SK-N-SH (cell line): ENCODE measurements at regions not wholly inside any gene's neighbourhood (a gene's known extent, or its start where the extent isn't known, plus 50 kb on each side); places are given as distances from the start of the nearest gene placed in this dataset.

Experiments
- CTCF ChIA-PET: fragments of 300-600, 350-600 bp; formaldehyde crosslinking; extraction: SDS; loops from one replicate; lab custom pipeline; 2021; lab: Yijun Ruan, JAX
- POLR2A ChIA-PET: fragments of 350-600 bp; sonication (Branson Sonifier 250); formaldehyde crosslinking; extraction: SDS; loops from one replicate; lab custom pipeline; 2020; ENCODE audit warnings: antibody characterized with exemption, inconsistent platforms; lab: Yijun Ruan, JAX
- DNase-seq: peaks from one replicate; pipeline ENCODE4 v3.0.0; 2012
- H2AFZ ChIP-seq: fragments of 200-600 bp; sonication (generic); 2 replicates; pipeline ENCODE4 v1.8.1; 2016; ENCODE audit warnings: antibody characterized with exemption, mild to moderate bottlenecking, low read depth
- H3F3A ChIP-seq: fragments of 200-600 bp; sonication (generic); replicated peaks from 2 replicates; pipeline ENCODE3; 2016; ENCODE audit warnings: antibody characterized with exemption, mild to moderate bottlenecking; ENCODE audit not compliant: insufficient read depth
- H3K27ac ChIP-seq, 2 experiments: fragments of 200-500 bp in 1 of 2; fragments of 200-600 bp in 1 of 2; sonication (Bioruptor generic) in 1 of 2; sonication (generic), shearing (Covaris generic) in 1 of 2; 2 replicates each; pipeline versions ENCODE4 v1.5.1 to v1.6.1; 2014 to 2016; ENCODE audit warnings: low read depth in 2 of 2, inconsistent platforms in 1 of 2, low read length in 1 of 2, mild to moderate bottlenecking in 1 of 2, mixed read lengths in 1 of 2
- H3K27me3 ChIP-seq: fragments of 200-600 bp; sonication (generic), shearing (Covaris generic); 2 replicates; pipeline ENCODE4 v1.6.1; 2016; ENCODE audit warnings: mixed run types; ENCODE audit not compliant: insufficient read depth
- H3K36me3 ChIP-seq, 2 experiments: fragments of 200-500 bp in 1 of 2; fragments of 200-600 bp in 1 of 2; sonication (Bioruptor generic) in 1 of 2; sonication (generic) in 1 of 2; replicated peaks in 1 of 2; 2 replicates each; pipeline versions ENCODE3 to v1.5.1; 2014 to 2016; ENCODE audit warnings: low read length in 1 of 2, mild to moderate bottlenecking in 1 of 2; ENCODE audit not compliant: insufficient read depth in 2 of 2, control insufficient read depth in 1 of 2
- H3K4me1 ChIP-seq, 2 experiments: fragments of 200-500 bp in 1 of 2; fragments of 200-600 bp in 1 of 2; sonication (Bioruptor generic) in 1 of 2; sonication (generic), shearing (Covaris generic) in 1 of 2; 2 replicates each; pipeline versions ENCODE4 v1.5.1 to v1.6.1; 2014 to 2016; ENCODE audit warnings: low read depth in 1 of 2, low read length in 1 of 2, mixed run types in 1 of 2; ENCODE audit not compliant: insufficient read depth in 2 of 2, control insufficient read depth in 1 of 2
- H3K4me2 ChIP-seq: fragments of 200-600 bp; sonication (generic), shearing (Covaris generic); 2 replicates; pipeline ENCODE4 v1.6.1; 2017; ENCODE audit warnings: mixed run types
- H3K4me3 ChIP-seq, 2 experiments: fragments of 200-500 bp in 1 of 2; fragments of 200-600 bp in 1 of 2; sonication (Bioruptor generic) in 1 of 2; sonication (generic), shearing (Covaris generic) in 1 of 2; 2 replicates each; pipeline versions ENCODE4 v1.5.1 to v1.8.1; 2014 to 2016; ENCODE audit warnings: low read depth in 2 of 2, inconsistent platforms in 1 of 2, low read length in 1 of 2, mild to moderate bottlenecking in 1 of 2, mixed read lengths in 1 of 2, moderate library complexity in 1 of 2
- H3K79me2 ChIP-seq: fragments of 200-600 bp; sonication (generic); 2 replicates; pipeline ENCODE4 v1.8.1; 2017; ENCODE audit warnings: mild to moderate bottlenecking; ENCODE audit not compliant: insufficient read depth
- H3K9ac ChIP-seq: fragments of 200-600 bp; sonication (generic); 2 replicates; pipeline ENCODE4 v1.6.1; 2017; ENCODE audit warnings: mixed run types
- H3K9me2 ChIP-seq: fragments of 200-600 bp; sonication (generic); 2 replicates; pipeline ENCODE4 v1.6.1; 2017; ENCODE audit warnings: mixed run types
- H3K9me3 ChIP-seq: fragments of 200-600 bp; sonication (generic); 2 replicates; pipeline ENCODE4 v1.6.1; 2017; ENCODE audit warnings: mixed run types, mild to moderate bottlenecking, moderate library complexity
- H4K20me1 ChIP-seq: fragments of 200-600 bp; sonication (generic); 2 replicates; pipeline ENCODE4 v1.6.1; 2017; ENCODE audit warnings: mild to moderate bottlenecking, mixed run types; ENCODE audit not compliant: insufficient read depth
- CHD2 ChIP-seq: fragments of 150-350 bp; IDR thresholded peaks from 2 replicates; pipeline ENCODE4 v1.6.1; 2018; ENCODE audit warnings: low read length; ENCODE audit not compliant: partially characterized antibody
- EZH2phosphoT487 ChIP-seq: fragments of 200-600 bp; sonication (generic); IDR thresholded peaks from 2 replicates; pipeline ENCODE4 v1.6.1; 2017; ENCODE audit warnings: low read depth, mixed run types, mild to moderate bottlenecking, antibody characterized with exemption, moderate library complexity, borderline replicate concordance
- FOSL2 ChIP-seq: IDR thresholded peaks from 2 replicates; pipeline ENCODE4 v1.4.0; 2012; ENCODE audit warnings: low read depth, mild to moderate bottlenecking, moderate library complexity, borderline replicate concordance
- FOXM1 ChIP-seq: IDR thresholded peaks from 2 replicates; pipeline ENCODE4 v1.4.0; 2012; ENCODE audit warnings: low read depth, mild to moderate bottlenecking
- GABPA ChIP-seq: IDR thresholded peaks from 2 replicates; pipeline ENCODE4 v1.4.0; 2012; ENCODE audit warnings: low read depth, mild to moderate bottlenecking
- GATA2 ChIP-seq: sonication (generic); formaldehyde crosslinking; IDR thresholded peaks from 2 replicates; pipeline ENCODE4 v1.5.0; 2020; ENCODE audit warnings: mild to moderate bottlenecking, missing genetic modification reagents
- JUND ChIP-seq: IDR thresholded peaks from 2 replicates; pipeline ENCODE4 v1.4.0; 2012
- MXI1 ChIP-seq: IDR thresholded peaks from 2 replicates; pipeline ENCODE4 v1.6.1; 2012; ENCODE audit warnings: mild to moderate bottlenecking, low read depth, low read length, improper control_type of control experiment
- NFIC ChIP-seq: IDR thresholded peaks from 2 replicates; pipeline ENCODE4 v1.4.0; 2012; ENCODE audit warnings: borderline replicate concordance
- PBX3 ChIP-seq: IDR thresholded peaks from 2 replicates; pipeline ENCODE4; 2012
- POLR2AphosphoS5 ChIP-seq: IDR thresholded peaks from 2 replicates; pipeline ENCODE4 v1.6.1; 2012; ENCODE audit warnings: low read depth, low read length
- RCOR1 ChIP-seq: fragments of 150-350 bp; IDR thresholded peaks from 2 replicates; pipeline ENCODE4 v1.6.1; 2017; ENCODE audit warnings: antibody characterized with exemption, low read length
- REST ChIP-seq: IDR thresholded peaks from 2 replicates; pipeline ENCODE4 v1.6.1; 2012; ENCODE audit warnings: mild to moderate bottlenecking, low read depth, low read length, moderate library complexity
- RFX5 ChIP-seq: IDR thresholded peaks from 2 replicates; pipeline ENCODE4 v1.6.1; 2012; ENCODE audit warnings: mild to moderate bottlenecking, improper control_type of control experiment, low read length
- RXRA ChIP-seq: IDR thresholded peaks from 2 replicates; pipeline ENCODE4 v1.4.0; 2012; ENCODE audit warnings: low read depth, mild to moderate bottlenecking, borderline replicate concordance
- SMC3 ChIP-seq: IDR thresholded peaks from 2 replicates; pipeline ENCODE4 v1.6.1; 2012; ENCODE audit warnings: low read depth, low read length, improper control_type of control experiment
- TAF1 ChIP-seq: IDR thresholded peaks from 2 replicates; pipeline ENCODE4 v1.6.1; 2012; ENCODE audit warnings: low read depth, mild to moderate bottlenecking, low read length, moderate library complexity, borderline replicate concordance
- TEAD4 ChIP-seq: IDR thresholded peaks from 2 replicates; pipeline ENCODE4 v1.4.0; 2012; ENCODE audit warnings: mild to moderate bottlenecking, borderline replicate concordance; ENCODE audit not compliant: insufficient read depth
- ZBTB33 ChIP-seq: IDR thresholded peaks from 2 replicates; pipeline ENCODE4 v1.4.0; 2012; ENCODE audit warnings: low read depth, borderline replicate concordance
- WGBS: methylation state at CpG from one replicate; pipeline ENCODE4 v1.1.6; 2017; ENCODE audit warnings: low lambda C conversion rate; 5-methylcytosine and 5-hydroxymethylcytosine counted together
- TF ChIP-seq, protein P1 (sequence below): fragments of 150-350 bp; IDR thresholded peaks from 2 replicates; pipeline ENCODE4 v1.6.1; 2017; ENCODE audit warnings: antibody characterized with exemption, low read length, low read depth, borderline replicate concordance

- H3K79me2 ChIP-seq, result no peaks in the 10 kb centered on the region
- ChIA-PET POLR2A (no interaction called here), CTCF (no interaction called here)
- TF ChIP-seq TEAD4 (no peak), GABPA (no peak), CHD2 (no peak), JUND (no peak), NFIC (no peak), ZBTB33 (no peak), MXI1 (no peak), FOSL2 (no peak), POLR2AphosphoS5 (no peak), REST (no peak), TAF1 (no peak), SMC3 (no peak), RXRA (no peak), FOXM1 (no peak), GATA2 (CRISPR knock-in tag) (no peak), RCOR1 (no peak), RFX5 (no peak), EZH2phosphoT487 (no peak), PBX3 (no peak)
- TF ChIP-seq, protein P1, sequence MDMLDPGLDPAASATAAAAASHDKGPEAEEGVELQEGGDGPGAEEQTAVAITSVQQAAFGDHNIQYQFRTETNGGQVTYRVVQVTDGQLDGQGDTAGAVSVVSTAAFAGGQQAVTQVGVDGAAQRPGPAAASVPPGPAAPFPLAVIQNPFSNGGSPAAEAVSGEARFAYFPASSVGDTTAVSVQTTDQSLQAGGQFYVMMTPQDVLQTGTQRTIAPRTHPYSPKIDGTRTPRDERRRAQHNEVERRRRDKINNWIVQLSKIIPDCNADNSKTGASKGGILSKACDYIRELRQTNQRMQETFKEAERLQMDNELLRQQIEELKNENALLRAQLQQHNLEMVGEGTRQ, result no peak
- no peaks in the 10 kb centered on the region; the same call in 1 of the 2 replicates for H3K27me3 ChIP-seq
- H2AFZ ChIP-seq, result no peak overlapping the region
- H4K20me1 ChIP-seq, result no peaks in the 10 kb centered on the region
- DNase-seq, result no peak
- H3F3A ChIP-seq, result no peaks in the 10 kb centered on the region
- no peak overlapping the region for H3K9ac ChIP-seq
- no peak overlapping the region for H3K4me2 ChIP-seq
- H3K9me3 ChIP-seq, result no peaks in the 10 kb centered on the region
- no peaks in the 10 kb centered on the region for H3K9me2 ChIP-seq
- H3K27ac ChIP-seq, result no peak overlapping the region
- no peak overlapping the region for H3K4me3 ChIP-seq
- H3K36me3 ChIP-seq, result no peaks in the 10 kb centered on the region
- H3K4me1 ChIP-seq, result no peaks in the 10 kb centered on the region
- WGBS, result 10% methylated on average over 1 of the region's 1 CpG
Observed at GRCh38 chr14:38137005-38137404, 70.7 kb upstream of the SSTR1 start.
